Progenitor cell of endocrine pancreas (in vitro differentiated cells): ENCODE measurements at regions not wholly inside any gene's neighbourhood (a gene's known extent, or its start where the extent isn't known, plus 50 kb on each side); places are given as distances from the start of the nearest gene placed in this dataset.

Experiments used
- DNase-seq: peaks from one replicate; pipeline ENCODE4 v3.0.0; 2021; ENCODE audit warnings: low spot score; ENCODE audit not compliant: unreplicated experiment
- H3K27ac Mint-ChIP-seq: 2 replicates; pipeline ENCODE4 v1.8.0; 2021; ENCODE audit warnings: mild to moderate bottlenecking, moderate library complexity, mixed read lengths
- H3K27me3 Mint-ChIP-seq: 2 replicates; pipeline ENCODE4 v1.8.0; 2021; ENCODE audit warnings: mixed read lengths
- H3K36me3 Mint-ChIP-seq: 2 replicates; pipeline ENCODE4 v1.8.0; 2022; ENCODE audit warnings: mixed read lengths; ENCODE audit not compliant: insufficient read depth
- H3K4me1 Mint-ChIP-seq: 2 replicates; pipeline ENCODE4 v1.8.0; 2021; ENCODE audit warnings: low read depth, mixed read lengths
- H3K4me3 Mint-ChIP-seq: 2 replicates; pipeline ENCODE4 v1.8.0; 2021; ENCODE audit warnings: low read depth, mild to moderate bottlenecking, moderate library complexity, mixed read lengths
- H3K9me3 Mint-ChIP-seq: 2 replicates; pipeline ENCODE4 v1.8.0; 2021; ENCODE audit warnings: low read depth, mixed read lengths
- CTCF ChIP-seq: fragments of 200-600 bp; sonication (generic); IDR thresholded peaks from one replicate; pipeline ENCODE4 v1.5.0; 2021; ENCODE audit warnings: antibody characterized with exemption, mild to moderate bottlenecking; ENCODE audit not compliant: unreplicated experiment

GRCh38 chr6:884570-884969 is 191.6 kb upstream of the EXOC2 start:
- Mint-ChIP-seq H3K27ac (peak overlapping the region; percentile 46), H3K4me1 (peaks cover 16% of the 10 kb centered on the region), H3K36me3 (no peaks in the 10 kb centered on the region), H3K9me3 (peaks cover 7% of the 10 kb centered on the region), H3K4me3 (no peak overlapping the region), H3K27me3 (no peaks in the 10 kb centered on the region)
- no peak for DNase-seq
- no peak for TF ChIP-seq CTCF

DNA sequence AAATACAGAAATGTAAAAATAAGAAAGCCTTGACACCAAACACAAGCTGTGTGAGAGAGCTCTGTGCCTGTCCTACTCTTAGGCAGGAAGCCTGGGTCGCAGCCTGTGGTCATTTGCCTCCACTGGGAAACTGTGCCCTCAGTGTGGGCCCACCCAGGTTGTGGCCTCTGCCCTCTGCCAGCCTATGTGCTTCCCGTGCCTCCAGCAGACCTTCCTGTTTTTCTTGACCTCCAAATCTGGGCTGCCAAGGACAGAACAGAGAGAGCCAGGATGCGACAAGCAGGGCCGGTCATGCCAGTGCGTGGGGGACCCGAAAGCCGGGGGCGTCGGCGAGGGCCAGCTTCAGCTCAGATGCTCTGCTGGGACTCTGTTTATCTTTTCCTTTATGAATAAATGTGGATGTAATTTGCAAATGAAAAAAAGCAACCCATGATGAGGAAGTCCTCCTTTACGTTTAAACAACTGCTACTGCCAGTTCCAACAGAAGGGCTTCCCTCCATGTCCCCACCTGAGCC is 189.2 kb upstream of the EXOC2 start:
- no peak for DNase-seq
- H3K36me3 Mint-ChIP-seq, result no peaks in the 10 kb centered on the region

DNA sequence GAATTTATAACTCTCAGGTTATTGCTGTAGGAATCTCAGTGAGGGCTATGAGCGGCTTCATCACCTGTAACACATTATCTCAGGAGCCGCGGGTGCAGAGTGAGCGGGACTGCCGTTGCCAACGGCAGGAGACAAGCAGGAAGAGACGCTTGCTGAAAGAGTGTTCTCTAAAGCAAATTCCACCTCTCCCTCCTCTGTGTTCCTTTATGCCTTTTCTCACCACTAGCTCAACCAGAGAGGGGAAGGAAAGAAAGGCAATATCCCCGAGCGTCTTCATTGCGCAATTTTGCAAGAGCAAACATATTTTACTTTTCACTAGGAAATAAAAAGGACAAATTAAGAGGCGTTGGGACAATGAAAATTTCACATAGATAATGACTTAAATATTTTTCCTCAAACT is 185.2 kb upstream of the EXOC2 start:
- H3K27ac Mint-ChIP-seq, result no peak overlapping the region
- no peak for DNase-seq
- peaks cover 3% of the 10 kb centered on the region for H3K27me3 Mint-ChIP-seq
- no peaks in the 10 kb centered on the region for H3K36me3 Mint-ChIP-seq
- H3K4me3 Mint-ChIP-seq, result no peak overlapping the region
- no peak for TF ChIP-seq CTCF
- peaks cover 8% of the 10 kb centered on the region for H3K4me1 Mint-ChIP-seq
- no peaks in the 10 kb centered on the region for H3K9me3 Mint-ChIP-seq

More for the DNA sequence above, 189.2 kb upstream of the EXOC2 start:
- peaks cover 7% of the 10 kb centered on the region for H3K9me3 Mint-ChIP-seq
- peaks cover 22% of the 10 kb centered on the region for H3K4me1 Mint-ChIP-seq
- H3K4me3 Mint-ChIP-seq, result no peak overlapping the region
- H3K27ac Mint-ChIP-seq, result peak overlapping the region; percentile 73
- no peaks in the 10 kb centered on the region for H3K27me3 Mint-ChIP-seq
- no peak for TF ChIP-seq CTCF

DNA sequence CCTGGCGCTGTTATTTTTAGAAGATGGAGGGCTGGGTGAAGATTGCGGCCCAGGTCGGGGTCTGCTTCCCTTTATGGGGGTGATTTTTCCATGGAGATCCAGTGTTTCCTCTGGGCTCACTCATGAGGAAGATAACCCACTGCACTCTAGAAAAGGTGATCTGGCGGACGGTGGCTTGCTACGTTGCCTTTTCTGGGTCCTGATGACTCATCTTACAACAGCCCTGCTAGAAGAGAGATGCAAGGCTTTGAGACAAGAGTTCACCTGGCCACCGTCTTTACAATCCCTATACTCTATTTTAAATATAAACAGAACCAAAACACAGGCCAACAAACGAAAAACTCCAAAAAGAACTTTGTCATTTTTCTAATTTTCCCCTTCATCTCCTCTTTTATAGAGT is 182.1 kb upstream of the EXOC2 start:
- no peaks in the 10 kb centered on the region for H3K36me3 Mint-ChIP-seq
- peaks cover 8% of the 10 kb centered on the region for H3K4me1 Mint-ChIP-seq
- DNase-seq, result no peak
- H3K9me3 Mint-ChIP-seq, result no peaks in the 10 kb centered on the region
- no peak overlapping the region for H3K27ac Mint-ChIP-seq
- H3K27me3 Mint-ChIP-seq, result peaks cover 10% of the 10 kb centered on the region
- no peak for TF ChIP-seq CTCF
- no peak overlapping the region for H3K4me3 Mint-ChIP-seq

DNA sequence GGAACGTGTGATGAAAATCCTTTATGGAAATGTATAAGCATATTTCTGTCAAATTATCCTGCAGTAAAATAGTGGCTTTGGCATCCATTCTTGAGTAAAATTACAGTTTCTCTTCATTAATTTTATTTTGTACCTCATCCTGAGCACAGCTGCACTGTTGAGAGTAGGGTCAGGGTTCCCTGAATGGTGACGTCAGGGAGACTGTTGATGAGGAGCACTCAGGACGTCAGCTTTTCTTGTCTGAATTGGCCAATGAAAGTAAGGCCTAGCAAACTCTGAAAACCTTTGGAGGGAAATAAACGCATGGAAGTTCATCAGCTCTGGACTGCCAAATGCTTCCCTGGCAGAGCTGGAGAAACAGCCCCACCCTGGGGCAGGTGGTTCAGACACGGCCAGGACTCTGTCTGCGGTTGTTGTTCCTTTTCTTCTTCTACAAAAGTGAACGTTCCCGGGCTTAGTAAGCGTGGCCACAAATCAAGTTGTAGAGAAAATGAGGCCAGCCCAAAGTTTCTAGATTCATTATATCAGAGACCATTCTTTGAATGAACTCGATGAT is 179.7 kb upstream of the EXOC2 start:
- no peak for DNase-seq

More for the DNA sequence above, 179.7 kb upstream of the EXOC2 start:
- Mint-ChIP-seq H3K27me3 (peaks cover 10% of the 10 kb centered on the region), H3K9me3 (no peaks in the 10 kb centered on the region), H3K27ac (no peak overlapping the region), H3K4me3 (no peak overlapping the region), H3K4me1 (peaks cover 7% of the 10 kb centered on the region), H3K36me3 (no peaks in the 10 kb centered on the region)
- TF ChIP-seq CTCF, result no peak
